Body of pancreas (tissue), 4 donors: ENCODE measurements at regions not wholly inside any gene's neighbourhood (a gene's known extent, or its start where the extent isn't known, plus 50 kb on each side); places are given as distances from the start of the nearest gene placed in this dataset.

ENCODE experiments used
- ATAC-seq: fragments of 150-250 bp; one replicate; pipeline ENCODE4 v1.9.1; 2016
- DNase-seq, 4 donors: peaks; one replicate each; pipeline ENCODE4 v3.0.0-alpha.2; 2019
- H3K27ac ChIP-seq, 4 donors: fragments of 200-600 bp; sonication (generic); 1 replicate in 3 of 4; 2 replicates in 1 of 4; pipeline versions ENCODE4 v1.5.1 to v1.6.1; 2016 to 2019; ENCODE audit warnings: mild to moderate bottlenecking in 1 of 4, mixed read lengths in 1 of 4, moderate library complexity in 1 of 4
- H3K27me3 ChIP-seq, 2 donors: fragments of 200-600 bp; sonication (generic); one replicate each; pipeline ENCODE4 v1.6.0; 2016; ENCODE audit warnings: mild to moderate bottlenecking in 1 of 2
- H3K36me3 ChIP-seq, 2 donors: fragments of 200-600 bp; sonication (generic); replicated peaks in 1 of 2; 2 replicates each; pipeline ENCODE4 v1.5.1; 2016; ENCODE audit warnings: low read depth in 2 of 2; ENCODE audit not compliant: insufficient read depth in 1 of 2
- H3K4me1 ChIP-seq: fragments of 200-600 bp; sonication (generic); one replicate; pipeline ENCODE4 v1.6.0; 2016
- H3K4me3 ChIP-seq, 2 donors: fragments of 200-600 bp; sonication (generic); 1 replicate in 1 of 2; 2 replicates in 1 of 2; pipeline ENCODE4 v1.5.1; 2016 to 2019
- H3K9me3 ChIP-seq, 3 donors: fragments of 200-600 bp; sonication (generic); 1 replicate in 2 of 3; 2 replicates in 1 of 3; pipeline ENCODE4 v1.5.1; 2016
- POLR2A ChIP-seq, 3 donors: fragments of 450-650 bp; IDR thresholded peaks; one replicate each; pipeline ENCODE4 v1.6.1; 2016; ENCODE audit warnings: antibody characterized with exemption in 3 of 3, mild to moderate bottlenecking in 2 of 3
- WGBS, 2 donors: methylation state at CpG; one replicate each; pipeline ENCODE4 v1.1.5; 2017; 5-methylcytosine and 5-hydroxymethylcytosine counted together
- intact Hi-C: fragments of 100-400 bp; cut with DNase I; formaldehyde crosslinking; loops from one replicate; pipeline ENCODE4 v1.15.1; 2023
- TF ChIP-seq, protein P1 (sequence below), 7 experiments: fragments of 450-650 bp in 4 of 7; fragments of 200-600 bp in 3 of 7; sonication (generic) in 3 of 7; IDR thresholded peaks; one replicate each; pipeline ENCODE4 v1.5.1; 2016 to 2019; ENCODE audit warnings: antibody characterized with exemption in 7 of 7

- ATAC-seq (no peak), DNase-seq (no peak)
- no peaks in the 10 kb centered on the region for H3K4me1 ChIP-seq
- H3K9me3 ChIP-seq, result no peaks in the 10 kb centered on the region
- intact Hi-C loops, result no loop called here
- TF ChIP-seq, protein P1, sequence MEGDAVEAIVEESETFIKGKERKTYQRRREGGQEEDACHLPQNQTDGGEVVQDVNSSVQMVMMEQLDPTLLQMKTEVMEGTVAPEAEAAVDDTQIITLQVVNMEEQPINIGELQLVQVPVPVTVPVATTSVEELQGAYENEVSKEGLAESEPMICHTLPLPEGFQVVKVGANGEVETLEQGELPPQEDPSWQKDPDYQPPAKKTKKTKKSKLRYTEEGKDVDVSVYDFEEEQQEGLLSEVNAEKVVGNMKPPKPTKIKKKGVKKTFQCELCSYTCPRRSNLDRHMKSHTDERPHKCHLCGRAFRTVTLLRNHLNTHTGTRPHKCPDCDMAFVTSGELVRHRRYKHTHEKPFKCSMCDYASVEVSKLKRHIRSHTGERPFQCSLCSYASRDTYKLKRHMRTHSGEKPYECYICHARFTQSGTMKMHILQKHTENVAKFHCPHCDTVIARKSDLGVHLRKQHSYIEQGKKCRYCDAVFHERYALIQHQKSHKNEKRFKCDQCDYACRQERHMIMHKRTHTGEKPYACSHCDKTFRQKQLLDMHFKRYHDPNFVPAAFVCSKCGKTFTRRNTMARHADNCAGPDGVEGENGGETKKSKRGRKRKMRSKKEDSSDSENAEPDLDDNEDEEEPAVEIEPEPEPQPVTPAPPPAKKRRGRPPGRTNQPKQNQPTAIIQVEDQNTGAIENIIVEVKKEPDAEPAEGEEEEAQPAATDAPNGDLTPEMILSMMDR (IDR thresholded peaks at IDR 0.05), result no peak
- TF ChIP-seq POLR2A (IDR thresholded peaks at IDR 0.05), result no peak
- no peak overlapping the region for H3K4me3 ChIP-seq
- WGBS, 2 donors, result 87 to 92% methylated on average over 1 of the region's 1 CpG
- H3K27ac ChIP-seq, result no peak overlapping the region
- H3K27me3 ChIP-seq, result no peaks in the 10 kb centered on the region
- H3K36me3 ChIP-seq, result no peaks in the 10 kb centered on the region
Measured at GRCh38 chr13:48165727-48166126, 67.3 kb upstream of the ITM2B start.

DNA sequence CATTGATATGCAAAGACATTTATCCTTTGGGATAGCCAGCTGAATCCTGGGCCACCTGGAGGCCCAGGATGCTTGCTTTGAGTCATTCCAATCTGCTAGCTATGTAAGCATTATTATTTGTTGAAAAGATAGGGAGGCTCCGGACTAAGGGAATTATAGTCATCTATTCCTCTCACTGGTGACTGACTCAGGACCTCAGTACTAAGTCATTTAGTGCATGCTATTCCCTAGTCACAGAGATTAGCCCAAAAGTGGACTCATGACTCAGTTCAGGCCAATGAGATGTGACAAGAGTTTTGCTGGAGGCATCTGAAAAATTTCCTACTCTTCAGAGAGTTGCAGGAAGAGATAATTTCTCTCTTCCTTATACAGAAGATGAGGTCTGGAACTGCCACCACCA is 67.9 kb upstream of the ITM2B start:
- ATAC-seq (no peak), DNase-seq (no peak)
- Histone ChIP-seq H3K27ac (no peak overlapping the region), H3K4me1 (no peaks in the 10 kb centered on the region), H3K27me3 (no peaks in the 10 kb centered on the region), H3K36me3 (no peaks in the 10 kb centered on the region), H3K4me3 (no peak overlapping the region), H3K9me3 (no peaks in the 10 kb centered on the region)
- 56 to 64% methylated on average over 1 of the region's 1 CpG for WGBS, 2 donors
- intact Hi-C loops, result no loop called here
- TF ChIP-seq POLR2A (IDR thresholded peaks at IDR 0.05), result no peak
- TF ChIP-seq, protein P1 (IDR thresholded peaks at IDR 0.05), result no peak

DNA sequence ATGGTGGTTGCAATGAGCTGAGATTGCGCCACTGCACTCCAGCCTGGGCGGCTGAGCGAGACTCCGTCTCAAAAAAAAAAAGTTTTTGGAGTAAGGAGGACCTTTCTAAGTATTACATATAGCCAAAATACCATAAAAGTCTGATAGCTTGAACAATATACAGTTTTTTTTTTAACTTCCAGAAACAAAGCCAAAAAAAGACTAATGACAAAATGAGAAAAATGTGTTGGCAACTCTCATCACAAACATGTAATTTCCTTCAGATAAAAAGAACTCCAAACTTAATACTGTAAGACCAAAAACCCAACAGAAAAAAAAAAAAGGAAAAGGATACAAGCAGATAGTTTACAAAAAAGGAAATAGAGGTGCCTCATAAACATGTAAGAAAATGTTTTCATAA is 68.2 kb upstream of the MED4 start:
- H3K9me3 ChIP-seq, result no peaks in the 10 kb centered on the region
- intact Hi-C loops, result no loop called here
- H3K4me1 ChIP-seq, result peaks cover 11% of the 10 kb centered on the region
- no peak overlapping the region for H3K4me3 ChIP-seq
- no peak for ATAC-seq
- no peaks in the 10 kb centered on the region for H3K27me3 ChIP-seq
- H3K36me3 ChIP-seq, result no peaks in the 10 kb centered on the region
- 83 to 90% methylated on average over 4 of the region's 4 CpGs for WGBS, 2 donors
- no peak for DNase-seq
- no peak for TF ChIP-seq POLR2A (IDR thresholded peaks at IDR 0.05)
- TF ChIP-seq, protein P1 (IDR thresholded peaks at IDR 0.05), result no peak
- H3K27ac ChIP-seq, result peak overlapping the region in 1 of 4 donors; percentile 65

- 67 to 87% methylated on average over 2 of the region's 2 CpGs for WGBS, 2 donors
- TF ChIP-seq, protein P1 (IDR thresholded peaks at IDR 0.05), result no peak
- no peak for TF ChIP-seq POLR2A (IDR thresholded peaks at IDR 0.05)
- DNase-seq (no peak), ATAC-seq (no peak)
- H3K36me3 ChIP-seq, result no peaks in the 10 kb centered on the region
- peaks cover 11% of the 10 kb centered on the region for H3K4me1 ChIP-seq
- H3K4me3 ChIP-seq, result no peak overlapping the region
- H3K27me3 ChIP-seq, result no peaks in the 10 kb centered on the region
- no peaks in the 10 kb centered on the region for H3K9me3 ChIP-seq
- intact Hi-C loops, result no loop called here
- H3K27ac ChIP-seq, result peak overlapping the region in 1 of 4 donors; percentile 65
Measured at GRCh38 chr13:48162217-48162616, 67.3 kb upstream of the MED4 start.

- H3K27me3 ChIP-seq, result no peaks in the 10 kb centered on the region
- H3K9me3 ChIP-seq, result no peaks in the 10 kb centered on the region
- DNase-seq, result peak in 3 of 4 donors; percentile 9 to 67 (median 13)
- H3K4me1 ChIP-seq, result peaks cover 11% of the 10 kb centered on the region
- no peak overlapping the region for H3K4me3 ChIP-seq
- H3K27ac ChIP-seq, result peak overlapping the region in 2 of 4 donors; percentile 13 to 65
- intact Hi-C loops, result no loop called here
- H3K36me3 ChIP-seq, result no peaks in the 10 kb centered on the region
- TF ChIP-seq, protein P1 (IDR thresholded peaks at IDR 0.05), result no peak
- TF ChIP-seq POLR2A (IDR thresholded peaks at IDR 0.05), result no peak
- no peak for ATAC-seq
- WGBS, 2 donors, result 75% methylated on average over 5 of the region's 5 CpGs
Measured at GRCh38 chr13:48161530-48162179, 66.8 kb upstream of the MED4 start.
